Keratinocyte (primary cell): ENCODE measurements at regions not wholly inside any gene's neighbourhood (a gene's known extent, or its start where the extent isn't known, plus 50 kb on each side); places are given as distances from the start of the nearest gene placed in this dataset.
A peak's percentile ranks its signal among the peaks of the same experiment; 100 is the strongest.

ENCODE experiments used
- DNase-seq: peaks from one replicate; pipeline ENCODE4 v3.0.0-alpha.2; 2011; ENCODE audit warnings: low read depth, missing footprints, low spot score
- FAIRE-seq: peaks from 2 replicates; lab custom pipeline; 2011; peaks lifted over from hg19 to GRCh38; lab: Jason Lieb, UNC
- H2AFZ ChIP-seq: 2 replicates; pipeline ENCODE4 v1.6.0; 2012; ENCODE audit warnings: low read length, control low read depth, inconsistent platforms; ENCODE audit not compliant: control insufficient read depth
- H3K27ac ChIP-seq: 2 replicates; pipeline ENCODE4 v1.5.1; 2011; ENCODE audit warnings: low read length; ENCODE audit not compliant: control insufficient read depth, insufficient read depth
- H3K27me3 ChIP-seq: 3 replicates; pipeline ENCODE4 v1.6.0; 2011; ENCODE audit warnings: low read length; ENCODE audit not compliant: control insufficient read depth, insufficient read depth; ENCODE audit errors: extremely low read depth
- H3K36me3 ChIP-seq, 2 experiments: 2 replicates in 1 of 2; 3 replicates in 1 of 2; pipeline ENCODE4 v1.5.1; 2011; ENCODE audit warnings: low read length in 2 of 2, mild to moderate bottlenecking in 1 of 2; ENCODE audit not compliant: control insufficient read depth in 2 of 2, insufficient read depth in 2 of 2; ENCODE audit errors: extremely low read depth in 1 of 2
- H3K4me1 ChIP-seq: 3 replicates; pipeline ENCODE4 v1.5.1; 2011; ENCODE audit warnings: low read length; ENCODE audit not compliant: control insufficient read depth, insufficient read depth; ENCODE audit errors: extremely low read depth
- H3K4me2 ChIP-seq: 3 replicates; pipeline ENCODE4 v1.6.0; 2011; ENCODE audit warnings: low read depth, low read length; ENCODE audit not compliant: control insufficient read depth, insufficient read depth; ENCODE audit errors: extremely low read depth
- H3K4me3 ChIP-seq, 3 experiments: fragments of 200-600 bp in 1 of 3; sonication (generic) in 1 of 3; 2 replicates in 2 of 3; 3 replicates in 1 of 3; pipeline ENCODE4 v1.5.1; 2011 to 2016; ENCODE audit warnings: low read length in 3 of 3, mild to moderate bottlenecking in 3 of 3, control low read depth in 2 of 3, inconsistent platforms in 1 of 3, low read depth in 1 of 3, mixed read lengths in 1 of 3, mixed run types in 1 of 3, moderate library complexity in 1 of 3; ENCODE audit not compliant: control insufficient read depth in 2 of 3, insufficient read depth in 2 of 3; ENCODE audit errors: extremely low read depth in 1 of 3
- H3K79me2 ChIP-seq: 2 replicates; pipeline ENCODE4 v1.6.0; 2012; ENCODE audit warnings: low read length; ENCODE audit not compliant: control insufficient read depth, insufficient read depth
- H3K9ac ChIP-seq: 3 replicates; pipeline ENCODE4 v1.6.0; 2011; ENCODE audit warnings: low read length; ENCODE audit not compliant: control insufficient read depth, insufficient read depth; ENCODE audit errors: extremely low read depth
- H3K9me1 ChIP-seq: 3 replicates; pipeline ENCODE4 v1.6.0; 2011; ENCODE audit warnings: low read length; ENCODE audit not compliant: control insufficient read depth, insufficient read depth; ENCODE audit errors: extremely low read depth
- H3K9me3 ChIP-seq: 2 replicates; pipeline ENCODE4 v1.5.1; 2012; ENCODE audit warnings: low read depth, low read length; ENCODE audit not compliant: control insufficient read depth
- H4K20me1 ChIP-seq: 3 replicates; pipeline ENCODE4 v1.6.0; 2011; ENCODE audit warnings: low read length; ENCODE audit not compliant: control insufficient read depth, insufficient read depth; ENCODE audit errors: extremely low read depth
- CTCF ChIP-seq, 3 experiments: IDR thresholded peaks in 1 of 3; conservative IDR thresholded peaks in 1 of 3; optimal IDR thresholded peaks in 1 of 3; 2 replicates in 2 of 3; 3 replicates in 1 of 3; pipeline versions ENCODE3 to v1.5.1; 2011; ENCODE audit warnings: low read length in 3 of 3, mild to moderate bottlenecking in 3 of 3, moderate library complexity in 2 of 3, control low read depth in 1 of 3, inconsistent platforms in 1 of 3; ENCODE audit not compliant: insufficient read depth in 2 of 3; ENCODE audit errors: extremely low read depth in 1 of 3
- EZH2 ChIP-seq: IDR thresholded peaks from one replicate; pipeline ENCODE4 v1.6.1; 2012; ENCODE audit warnings: inconsistent platforms, mild to moderate bottlenecking, low read length, moderate library complexity
- dilution Hi-C: fragments of 300-500 bp; cut with MboI; formaldehyde crosslinking; loops from one replicate; pipeline ENCODE4 v1.7.0; 2020; ENCODE audit warnings: low sequenced_read_pairs; ENCODE audit not compliant: extremely low pct_ligation_motif_present

- H3K36me3 ChIP-seq, result no peaks in the 10 kb centered on the region
- H4K20me1 ChIP-seq, result no peaks in the 10 kb centered on the region
- no peaks in the 10 kb centered on the region for H3K9me1 ChIP-seq
- peak overlapping the region; percentile 28 for H2AFZ ChIP-seq
- dilution Hi-C loops, result no loop called here
- H3K9me3 ChIP-seq, result no peaks in the 10 kb centered on the region
- no peak overlapping the region for H3K4me3 ChIP-seq
- peak; percentile 86 for DNase-seq
- H3K27ac ChIP-seq, result peak overlapping the region; percentile 6
- H3K4me1 ChIP-seq, result peaks cover 29% of the 10 kb centered on the region
- H3K4me2 ChIP-seq, result peak overlapping the region; percentile 43
- no peaks in the 10 kb centered on the region for H3K79me2 ChIP-seq
- TF ChIP-seq EZH2, result no peak
- no peak for TF ChIP-seq CTCF (optimal IDR thresholded peaks at IDR 0.05 in 1 of 3, IDR thresholded peaks at IDR 0.05 in 1 of 3, conservative IDR thresholded peaks at IDR 0.05 in 1 of 3; ENCODE audit: extremely low read depth in 1 of 3, insufficient read depth in 2 of 3, low read length in 3 of 3)
- FAIRE-seq, result peak; percentile 96
- no peak overlapping the region for H3K9ac ChIP-seq
- H3K27me3 ChIP-seq, result no peaks in the 10 kb centered on the region
Measured at GRCh38 chr20:39825524-39825923, 863.4 kb downstream of the DHX35 start.

- dilution Hi-C loops, result no loop called here
- FAIRE-seq (no peak), DNase-seq (no peak)
- peaks cover 29% of the 10 kb centered on the region for H3K4me1 ChIP-seq
- H3K36me3 ChIP-seq, result no peaks in the 10 kb centered on the region
- no peaks in the 10 kb centered on the region for H3K9me3 ChIP-seq
- H3K4me2 ChIP-seq, result no peak overlapping the region
- no peak overlapping the region for H3K4me3 ChIP-seq
- H3K9ac ChIP-seq, result no peak overlapping the region
- no peaks in the 10 kb centered on the region for H3K27me3 ChIP-seq
- no peaks in the 10 kb centered on the region for H4K20me1 ChIP-seq
- TF ChIP-seq EZH2 (no peak), CTCF (optimal IDR thresholded peaks at IDR 0.05 in 1 of 3, IDR thresholded peaks at IDR 0.05 in 1 of 3, conservative IDR thresholded peaks at IDR 0.05 in 1 of 3; ENCODE audit: extremely low read depth in 1 of 3, insufficient read depth in 2 of 3, low read length in 3 of 3) (no peak)
- no peak overlapping the region for H3K27ac ChIP-seq
- no peaks in the 10 kb centered on the region for H3K9me1 ChIP-seq
- H2AFZ ChIP-seq, result no peak overlapping the region
- H3K79me2 ChIP-seq, result no peaks in the 10 kb centered on the region
Measured at GRCh38 chr20:39823224-39823623, 861.1 kb downstream of the DHX35 start.
